GM23338 (cell line): ENCODE measurements at regions not wholly inside any gene's neighbourhood (a gene's known extent, or its start where the extent isn't known, plus 50 kb on each side); places are given as distances from the start of the nearest gene placed in this dataset.

ENCODE experiments used
- ATAC-seq: fragments of 200-7000 bp; cut with Tn5 transposase; 3 replicates; pipeline ENCODE4 v1.9.1; 2020
- DNase-seq: peaks from one replicate; pipeline ENCODE4 v3.0.0-alpha.2; 2015; ENCODE audit warnings: low spot score
- H2AFZ ChIP-seq: fragments of 200-600 bp; sonication (generic); 2 replicates; pipeline ENCODE4 v1.8.0; 2016; ENCODE audit warnings: antibody characterized with exemption, mild to moderate bottlenecking, moderate library complexity
- H3F3A ChIP-seq: fragments of 200-600 bp; sonication (generic); replicated peaks from 2 replicates; pipeline ENCODE4 v1.8.0; 2017; ENCODE audit warnings: antibody characterized with exemption, mixed run types, low read depth
- H3K27ac ChIP-seq: fragments of 200-600 bp; sonication (generic); 2 replicates; pipeline ENCODE4 v1.6.1; 2016; ENCODE audit warnings: low read depth
- H3K27me3 ChIP-seq: fragments of 200-600 bp; sonication (generic); 2 replicates; pipeline ENCODE4 v1.8.0; 2016; ENCODE audit warnings: mild to moderate bottlenecking, mixed run types, moderate library complexity; ENCODE audit not compliant: insufficient read depth
- H3K36me3 ChIP-seq: fragments of 200-600 bp; sonication (generic); 2 replicates; pipeline ENCODE4 v1.8.0; 2016; ENCODE audit warnings: mild to moderate bottlenecking; ENCODE audit not compliant: insufficient read depth
- H3K4me1 ChIP-seq: fragments of 200-600 bp; sonication (generic); 2 replicates; pipeline ENCODE4 v1.8.0; 2016; ENCODE audit warnings: mild to moderate bottlenecking, moderate library complexity; ENCODE audit not compliant: insufficient read depth
- H3K4me2 ChIP-seq: fragments of 200-600 bp; sonication (generic); 2 replicates; pipeline ENCODE4 v1.7.1; 2017; ENCODE audit warnings: mixed run types
- H3K4me3 ChIP-seq: fragments of 200-600 bp; sonication (generic); 2 replicates; pipeline ENCODE4 v1.6.1; 2016; ENCODE audit warnings: mixed run types
- H3K79me2 ChIP-seq: fragments of 200-600 bp; sonication (generic); replicated peaks from 2 replicates; pipeline ENCODE4 v1.8.0; 2017; ENCODE audit warnings: mild to moderate bottlenecking; ENCODE audit not compliant: insufficient read depth
- H3K9me2 ChIP-seq: fragments of 200-600 bp; sonication (generic); 2 replicates; pipeline ENCODE4 v1.8.0; 2017; ENCODE audit not compliant: insufficient read depth
- H4K20me1 ChIP-seq: fragments of 200-600 bp; sonication (generic); replicated peaks from 2 replicates; pipeline ENCODE4 v1.8.0; 2017; ENCODE audit warnings: mild to moderate bottlenecking; ENCODE audit not compliant: insufficient read depth
- H3K27ac Mint-ChIP-seq: 2 replicates; pipeline ENCODE4 v1.8.0; 2020; ENCODE audit warnings: inconsistent platforms, mild to moderate bottlenecking, moderate library complexity, mixed read lengths
- H3K27me3 Mint-ChIP-seq: 3 replicates; pipeline ENCODE4 v1.8.0; 2022; ENCODE audit warnings: low read depth, mild to moderate bottlenecking, moderate library complexity, mixed read lengths, inconsistent platforms; ENCODE audit not compliant: insufficient read depth, poor library complexity
- H3K36me3 Mint-ChIP-seq: 3 replicates; pipeline ENCODE4 v1.8.0; 2021; ENCODE audit warnings: low read depth, mild to moderate bottlenecking, inconsistent platforms, moderate library complexity, mixed read lengths
- H3K4me1 Mint-ChIP-seq: 3 replicates; pipeline ENCODE4 v1.8.0; 2020; ENCODE audit warnings: mild to moderate bottlenecking, inconsistent platforms, mixed read lengths
- H3K4me3 Mint-ChIP-seq: 3 replicates; pipeline ENCODE4 v1.8.0; 2021; ENCODE audit warnings: moderate library complexity, mild to moderate bottlenecking, inconsistent platforms, mixed read lengths
- H3K9me3 Mint-ChIP-seq: 3 replicates; pipeline ENCODE4 v1.8.0; 2020; ENCODE audit warnings: moderate library complexity, mild to moderate bottlenecking, inconsistent platforms, mixed read lengths
- CTCF ChIP-seq, 2 experiments: fragments of 200-600 bp in 1 of 2; sonication (generic) in 1 of 2; conservative IDR thresholded peaks; 2 replicates each; pipeline versions ENCODE4 v1.5.1 to v1.6.1; 2016 to 2017; ENCODE audit warnings: antibody characterized with exemption in 2 of 2, low read depth in 2 of 2, mild to moderate bottlenecking in 2 of 2, moderate library complexity in 1 of 2
- EZH2 ChIP-seq: fragments of 200-600 bp; sonication (generic); IDR thresholded peaks from one replicate; pipeline ENCODE4 v1.8.0; 2017; ENCODE audit warnings: antibody characterized with exemption, mild to moderate bottlenecking, low read depth; ENCODE audit not compliant: unreplicated experiment
- REST ChIP-seq: IDR thresholded peaks from one replicate; pipeline ENCODE4 v1.6.1; 2018; ENCODE audit warnings: antibody characterized with exemption; ENCODE audit not compliant: unreplicated experiment
- STAT1 ChIP-seq: IDR thresholded peaks from one replicate; pipeline ENCODE4 v1.6.1; 2016; ENCODE audit warnings: antibody characterized with exemption; ENCODE audit not compliant: unreplicated experiment
- ZNF462 ChIP-seq: fragments of 250-450 bp; sonication (Bioruptor Pico); IDR thresholded peaks from 2 replicates; pipeline ENCODE4 v1.5.0; 2020; ENCODE audit warnings: mild to moderate bottlenecking, moderate library complexity

- no peak for TF ChIP-seq CTCF (conservative IDR thresholded peaks at IDR 0.05; ENCODE audit: low read depth in 2 of 2)
- TF ChIP-seq STAT1 = no peak
- no peak for TF ChIP-seq REST
These were observed 203.8 kb upstream of the DAB1 start (continued) for GRCh38 chr1:57627612-57628011.

- H3K9me3 Mint-ChIP-seq = no peaks in the 10 kb centered on the region
- Histone ChIP-seq H3K4me1 (peaks cover 21% of the 10 kb centered on the region), H3K27ac (no peak overlapping the region), H3K27me3 (no peaks in the 10 kb centered on the region), H3K36me3 (no peaks in the 10 kb centered on the region), H4K20me1 (no peaks in the 10 kb centered on the region), H3F3A (no peaks in the 10 kb centered on the region), H3K79me2 (no peaks in the 10 kb centered on the region), H2AFZ (no peak overlapping the region), H3K4me3 (no peak overlapping the region), H3K4me2 (no peak overlapping the region), H3K9me2 (no peaks in the 10 kb centered on the region; the same call in 1 of the 2 replicates)
- H3K27me3 Mint-ChIP-seq = peaks cover 5% of the 10 kb centered on the region
- no peak overlapping the region for H3K4me3 Mint-ChIP-seq
- no peak for TF ChIP-seq ZNF462 (CRISPR knock-in tag)
- no peak for TF ChIP-seq EZH2
- no peak for TF ChIP-seq REST
- no peaks in the 10 kb centered on the region; the same call in 2 of the 3 replicates for H3K36me3 Mint-ChIP-seq
- H3K27ac Mint-ChIP-seq = no peak overlapping the region
- H3K4me1 Mint-ChIP-seq = peaks cover 32% of the 10 kb centered on the region
- no peak for DNase-seq
- ATAC-seq = peak; percentile 19; the same call in 2 of the 3 replicates
These were observed 200.1 kb upstream of the DAB1 start for GRCh38 chr1:57623791-57624538.
